ENCODE measurements at regions not wholly inside any gene's neighbourhood (a gene's known extent, or its start where the extent isn't known, plus 50 kb on each side); places are given as distances from the start of the nearest gene placed in this dataset.
"Not testable (repeated sequence)": the region's sequence is repeated elsewhere in the genome, so short reads cannot be mapped to it uniquely, and the experiment has no call there.

GRCh38 chr20:43386878-43387277 lies 70.8 kb upstream of the SRSF6 start:
- Histone ChIP-seq H3K36me3 (no peaks in the 10 kb centered on the region), H3K4me1 (peaks cover 0 to 22% (median 0%) of the 10 kb centered on the region in 3 donors), H3K27me3 (peaks cover 16% of the 10 kb centered on the region), H3K27ac (no peak overlapping the region), H3K4me3 (no peak overlapping the region), H3K9me3 (no peaks in the 10 kb centered on the region)
- WGBS, 2 donors (ENCODE audit: low coverage in 1 of 2) = 59 to 63% methylated on average over 3 to 4 of the region's 4 CpGs
- TF ChIP-seq EP300 (IDR thresholded peaks at IDR 0.05) (no peak), CTCF (IDR thresholded peaks at IDR 0.05) (no peak), POLR2A (IDR thresholded peaks at IDR 0.05) (no peak)
- no peak for ATAC-seq

GRCh38 chr20:43385914-43386313 lies 71.8 kb upstream of the SRSF6 start:
- 93 to 100% methylated on average over 4 of the region's 4 CpGs for WGBS, 2 donors (ENCODE audit: low coverage in 1 of 2)
- no peak overlapping the region for H3K27ac ChIP-seq
- H3K9me3 ChIP-seq = no peaks in the 10 kb centered on the region
- H3K36me3 ChIP-seq = no peaks in the 10 kb centered on the region
- no peak overlapping the region for H3K4me3 ChIP-seq
- ATAC-seq = no peak
- H3K27me3 ChIP-seq = peaks cover 11% of the 10 kb centered on the region
- H3K4me1 ChIP-seq = peaks cover 0 to 22% (median 0%) of the 10 kb centered on the region in 3 donors
- no peak for TF ChIP-seq POLR2AphosphoS5 (IDR thresholded peaks at IDR 0.05)
- no peak for TF ChIP-seq CTCF (IDR thresholded peaks at IDR 0.05)
- TF ChIP-seq EP300 (IDR thresholded peaks at IDR 0.05) = no peak
- TF ChIP-seq POLR2A (IDR thresholded peaks at IDR 0.05) = no peak

- Histone ChIP-seq H3K9me3 (no peaks in the 10 kb centered on the region), H3K27ac (no peak overlapping the region), H3K4me1 (peaks cover 0 to 12% (median 0%) of the 10 kb centered on the region in 3 donors), H3K27me3 (peaks cover 5% of the 10 kb centered on the region), H3K36me3 (no peaks in the 10 kb centered on the region), H3K4me3 (no peak overlapping the region)
- TF ChIP-seq EP300 (IDR thresholded peaks at IDR 0.05) (no peak), POLR2AphosphoS5 (IDR thresholded peaks at IDR 0.05) (no peak)
- no peak for ATAC-seq
- 74 to 77% methylated on average over 3 to 11 of the region's 14 CpGs for WGBS, 2 donors (ENCODE audit: low coverage in 1 of 2)
Observed at GRCh38 chr20:43384101-43384940, 73.4 kb upstream of the SRSF6 start.

GRCh38 chr20:43383026-43383795 lies 74.5 kb upstream of the SRSF6 start:
- ATAC-seq = no peak
- WGBS, 2 donors (ENCODE audit: low coverage in 1 of 2) = 46 to 64% methylated on average over 3 to 6 of the region's 8 CpGs
- peaks cover 0 to under 1% (median 0%) of the 10 kb centered on the region in 3 donors for H3K4me1 ChIP-seq
- H3K4me3 ChIP-seq = no peak overlapping the region
- H3K36me3 ChIP-seq = no peaks in the 10 kb centered on the region
- H3K27me3 ChIP-seq = peaks cover 5% of the 10 kb centered on the region
- H3K27ac ChIP-seq = no peak overlapping the region
- no peaks in the 10 kb centered on the region for H3K9me3 ChIP-seq
- TF ChIP-seq POLR2A (IDR thresholded peaks at IDR 0.05) (no peak), EP300 (IDR thresholded peaks at IDR 0.05) (no peak), CTCF (IDR thresholded peaks at IDR 0.05) (no peak), POLR2AphosphoS5 (IDR thresholded peaks at IDR 0.05) (no peak)

GRCh38 chr20:43382135-43382534 lies 75.6 kb upstream of the SRSF6 start:
- 63 to 92% methylated on average over 5 of the region's 6 CpGs for WGBS, 2 donors (ENCODE audit: low coverage in 1 of 2)
- not testable (repeated sequence) for H3K36me3 ChIP-seq, H3K4me3 ChIP-seq, H3K4me1 ChIP-seq, H3K9me3 ChIP-seq, H3K27me3 ChIP-seq, ATAC-seq, H3K27ac ChIP-seq

GRCh38 chr20:43381533-43381932 lies 76.2 kb upstream of the SRSF6 start:
- H3K4me1 ChIP-seq, H3K27ac ChIP-seq, H3K36me3 ChIP-seq, ATAC-seq, H3K9me3 ChIP-seq, H3K4me3 ChIP-seq, H3K27me3 ChIP-seq: not testable (repeated sequence)
- WGBS, 2 donors (ENCODE audit: low coverage in 1 of 2) = 77 to 89% methylated on average over 9 of the region's 9 CpGs

Measured in gastroesophageal sphincter (tissue), 4 donors.